HL-60 (cell line): ENCODE measurements at regions not wholly inside any gene's neighbourhood (a gene's known extent, or its start where the extent isn't known, plus 50 kb on each side); places are given as distances from the start of the nearest gene placed in this dataset.

ENCODE experiments used
- DNase-seq, 2 experiments: peaks; one replicate each; pipeline ENCODE4 v3.0.0-alpha.2; 2010 to 2020; ENCODE audit warnings: low read depth in 1 of 2, low spot score in 1 of 2
- H3K27ac ChIP-seq: fragments of 250-450 bp; sonication (Bioruptor Pico); replicated peaks from 2 replicates; pipeline ENCODE4 v1.5.1; 2020; ENCODE audit warnings: mild to moderate bottlenecking, moderate library complexity
- H3K27me3 ChIP-seq: fragments of 250-450 bp; sonication (Bioruptor Pico); 2 replicates; pipeline ENCODE4 v1.5.1; 2021; ENCODE audit warnings: mild to moderate bottlenecking, moderate library complexity; ENCODE audit not compliant: insufficient read depth, poor library complexity, severe bottlenecking
- H3K4me3 ChIP-seq: replicated peaks from 2 replicates; pipeline ENCODE4 v1.5.1; 2011; ENCODE audit warnings: mild to moderate bottlenecking, control low read depth, low read length; ENCODE audit not compliant: insufficient read depth
- GABPA ChIP-seq: IDR thresholded peaks from 2 replicates; pipeline ENCODE4 v1.6.1; 2012; ENCODE audit warnings: low read depth
- POLR2AphosphoS5 ChIP-seq: IDR thresholded peaks from 2 replicates; pipeline ENCODE4 v1.6.1; 2012; ENCODE audit warnings: low read depth
- REST ChIP-seq: IDR thresholded peaks from 2 replicates; pipeline ENCODE4 v1.6.1; 2012; ENCODE audit warnings: low read depth; ENCODE audit not compliant: insufficient replicate concordance
- SPI1 ChIP-seq: IDR thresholded peaks from 2 replicates; pipeline ENCODE4 v1.6.1; 2012; ENCODE audit warnings: low read depth, mild to moderate bottlenecking, borderline replicate concordance
- TF ChIP-seq, protein P1 (sequence below): IDR thresholded peaks from one replicate; pipeline ENCODE4 v1.5.1; 2011; ENCODE audit warnings: low read length, control low read depth, inconsistent platforms; ENCODE audit not compliant: insufficient read depth

- TF ChIP-seq, protein P1, sequence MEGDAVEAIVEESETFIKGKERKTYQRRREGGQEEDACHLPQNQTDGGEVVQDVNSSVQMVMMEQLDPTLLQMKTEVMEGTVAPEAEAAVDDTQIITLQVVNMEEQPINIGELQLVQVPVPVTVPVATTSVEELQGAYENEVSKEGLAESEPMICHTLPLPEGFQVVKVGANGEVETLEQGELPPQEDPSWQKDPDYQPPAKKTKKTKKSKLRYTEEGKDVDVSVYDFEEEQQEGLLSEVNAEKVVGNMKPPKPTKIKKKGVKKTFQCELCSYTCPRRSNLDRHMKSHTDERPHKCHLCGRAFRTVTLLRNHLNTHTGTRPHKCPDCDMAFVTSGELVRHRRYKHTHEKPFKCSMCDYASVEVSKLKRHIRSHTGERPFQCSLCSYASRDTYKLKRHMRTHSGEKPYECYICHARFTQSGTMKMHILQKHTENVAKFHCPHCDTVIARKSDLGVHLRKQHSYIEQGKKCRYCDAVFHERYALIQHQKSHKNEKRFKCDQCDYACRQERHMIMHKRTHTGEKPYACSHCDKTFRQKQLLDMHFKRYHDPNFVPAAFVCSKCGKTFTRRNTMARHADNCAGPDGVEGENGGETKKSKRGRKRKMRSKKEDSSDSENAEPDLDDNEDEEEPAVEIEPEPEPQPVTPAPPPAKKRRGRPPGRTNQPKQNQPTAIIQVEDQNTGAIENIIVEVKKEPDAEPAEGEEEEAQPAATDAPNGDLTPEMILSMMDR = no peak
- TF ChIP-seq GABPA (no peak), POLR2AphosphoS5 (no peak), SPI1 (no peak)
- no peak overlapping the region for H3K4me3 ChIP-seq
- no peak overlapping the region for H3K27ac ChIP-seq
- DNase-seq = no peak
- H3K27me3 ChIP-seq = no peaks in the 10 kb centered on the region
Measured at GRCh38 chr5:117662361-117662760, 1087.7 kb upstream of the SEMA6A start.

- no peak for DNase-seq
- H3K4me3 ChIP-seq = no peak overlapping the region
- no peak overlapping the region for H3K27ac ChIP-seq
- no peaks in the 10 kb centered on the region for H3K27me3 ChIP-seq
- no peak for TF ChIP-seq REST
- TF ChIP-seq GABPA = no peak
- no peak for TF ChIP-seq SPI1
- TF ChIP-seq, protein P1 = no peak
- no peak for TF ChIP-seq POLR2AphosphoS5
Measured at GRCh38 chr5:117657541-117657940, 1082.9 kb upstream of the SEMA6A start.

GRCh38 chr5:117652958-117653280 is 1078.3 kb upstream of the SEMA6A start:
- DNase-seq = no peak
- no peaks in the 10 kb centered on the region for H3K27me3 ChIP-seq
- TF ChIP-seq SPI1 (no peak), POLR2AphosphoS5 (no peak), GABPA (no peak), REST (no peak)
- TF ChIP-seq, protein P1 = no peak
- H3K4me3 ChIP-seq = no peak overlapping the region
- no peak overlapping the region for H3K27ac ChIP-seq
